NCI-H460 (cell line): ENCODE measurements at regions not wholly inside any gene's neighbourhood (a gene's known extent, or its start where the extent isn't known, plus 50 kb on each side); places are given as distances from the start of the nearest gene placed in this dataset.
A peak's percentile ranks its signal among the peaks of the same experiment; 100 is the strongest.
"Not testable (repeated sequence)": the region's sequence is repeated elsewhere in the genome, so short reads cannot be mapped to it uniquely, and the experiment has no call there.

Experiments
- DNase-seq: peaks from one replicate; pipeline ENCODE4 v3.0.0-alpha.2; 2016; ENCODE audit warnings: low read depth; ENCODE audit errors: extremely low read depth

GRCh38 chr16:21487956-21488355, 111.4 kb upstream of the METTL9 start:
- not testable (repeated sequence) for DNase-seq

- not testable (repeated sequence) for DNase-seq
Observed at GRCh38 chr16:21499046-21499445, 100.3 kb upstream of the METTL9 start.

- DNase-seq, result not testable (repeated sequence)
Observed at GRCh38 chr16:21501223-21501868, 98.0 kb upstream of the METTL9 start.

- DNase-seq, result peak; percentile 80
Observed at GRCh38 chr16:21501869-21502667, 97.3 kb upstream of the METTL9 start.

- not testable (repeated sequence) for DNase-seq
Observed at GRCh38 chr16:21503574-21503920, 95.8 kb upstream of the METTL9 start.

GRCh38 chr16:21503941-21504832, 95.2 kb upstream of the METTL9 start:
- DNase-seq, result not testable (repeated sequence)

GRCh38 chr16:21505751-21506520, 93.4 kb upstream of the METTL9 start:
- DNase-seq, result not testable (repeated sequence)

GRCh38 chr16:21506857-21507456, 92.4 kb upstream of the METTL9 start:
- DNase-seq, result not testable (repeated sequence)

- not testable (repeated sequence) for DNase-seq
Observed at GRCh38 chr16:21507631-21508305, 91.6 kb upstream of the METTL9 start.

GRCh38 chr16:21508661-21509436, 90.5 kb upstream of the METTL9 start:
- DNase-seq, result not testable (repeated sequence)

- not testable (repeated sequence) for DNase-seq
Observed at GRCh38 chr16:21509437-21510086, 89.8 kb upstream of the METTL9 start.

GRCh38 chr16:21510869-21511255, 88.5 kb upstream of the METTL9 start:
- not testable (repeated sequence) for DNase-seq

- peak; percentile 64 for DNase-seq
Observed at GRCh38 chr16:21511315-21512210, 87.8 kb upstream of the METTL9 start.

- not testable (repeated sequence) for DNase-seq
Observed at GRCh38 chr16:21512280-21513192, 86.8 kb upstream of the METTL9 start.

- DNase-seq, result not testable (repeated sequence)
Observed at GRCh38 chr16:21513337-21513741, 86.0 kb upstream of the METTL9 start.
